Nephron (organoid): ENCODE measurements at regions not wholly inside any gene's neighbourhood (a gene's known extent, or its start where the extent isn't known, plus 50 kb on each side); places are given as distances from the start of the nearest gene placed in this dataset.

Experiments
- H3K27ac Mint-ChIP-seq, 3 experiments: 2 replicates each; pipeline ENCODE4 v1.8.0; 2020; ENCODE audit warnings: mixed read lengths in 3 of 3, mild to moderate bottlenecking in 2 of 3, moderate library complexity in 1 of 3
- H3K27me3 Mint-ChIP-seq: 2 replicates; pipeline ENCODE4 v1.8.0; 2021; ENCODE audit warnings: low read depth, mild to moderate bottlenecking, moderate library complexity, mixed read lengths
- H3K36me3 Mint-ChIP-seq: 2 replicates; pipeline ENCODE4 v1.8.0; 2020; ENCODE audit warnings: low read depth, mixed read lengths
- H3K4me1 Mint-ChIP-seq: 2 replicates; pipeline ENCODE4 v1.8.0; 2020; ENCODE audit warnings: mixed read lengths
- H3K4me3 Mint-ChIP-seq, 3 experiments: 2 replicates each; pipeline ENCODE4 v1.8.0; 2020; ENCODE audit warnings: mild to moderate bottlenecking in 3 of 3, mixed read lengths in 3 of 3, moderate library complexity in 2 of 3
- H3K9me3 Mint-ChIP-seq: 2 replicates; pipeline ENCODE4 v1.8.0; 2020; ENCODE audit warnings: mixed read lengths
- CTCF ChIP-seq, 3 experiments: fragments of 200-600 bp; sonication (generic); IDR thresholded peaks; one replicate each; pipeline ENCODE4 v1.5.0; 2021; ENCODE audit warnings: antibody characterized with exemption in 3 of 3; ENCODE audit not compliant: unreplicated experiment in 3 of 3

DNA sequence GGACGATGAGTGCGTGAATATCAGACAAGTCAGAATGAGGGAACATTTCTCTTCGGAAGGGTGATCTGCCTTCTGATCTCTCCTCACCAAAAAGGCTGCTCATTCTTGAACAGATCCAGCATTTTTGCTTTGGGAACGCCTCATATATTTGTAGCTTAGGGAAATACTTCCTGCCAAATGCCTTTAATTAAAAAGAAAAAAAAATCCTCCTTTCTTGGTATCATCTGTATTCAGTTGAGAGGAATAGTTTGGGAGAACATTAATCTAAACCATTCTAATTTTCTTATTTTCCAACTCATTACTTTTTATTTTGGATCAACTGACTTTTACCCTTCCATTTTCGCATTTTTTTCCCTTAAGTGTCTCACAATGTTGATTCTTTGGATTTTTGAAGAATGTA is 163.4 kb downstream of the SNX18 start:
- H3K27ac Mint-ChIP-seq: no peak overlapping the region
- TF ChIP-seq CTCF (IDR thresholded peaks at IDR 0.05; ENCODE audit: unreplicated experiment in 3 of 3): no peak
- H3K4me1 Mint-ChIP-seq: no peaks in the 10 kb centered on the region
- peaks cover 5% of the 10 kb centered on the region for H3K9me3 Mint-ChIP-seq
- no peaks in the 10 kb centered on the region for H3K36me3 Mint-ChIP-seq
- no peaks in the 10 kb centered on the region for H3K27me3 Mint-ChIP-seq
- H3K4me3 Mint-ChIP-seq: no peak overlapping the region

- Mint-ChIP-seq H3K4me1 (no peaks in the 10 kb centered on the region), H3K4me3 (no peak overlapping the region), H3K27ac (no peak overlapping the region), H3K36me3 (no peaks in the 10 kb centered on the region), H3K9me3 (peaks cover 3% of the 10 kb centered on the region), H3K27me3 (no peaks in the 10 kb centered on the region)
- TF ChIP-seq CTCF (IDR thresholded peaks at IDR 0.05; ENCODE audit: unreplicated experiment in 3 of 3): no peak
Measured at GRCh38 chr5:54679686-54680085, 162.1 kb downstream of the SNX18 start.

- no peak for TF ChIP-seq CTCF (IDR thresholded peaks at IDR 0.05; ENCODE audit: unreplicated experiment in 3 of 3)
- Mint-ChIP-seq H3K4me3 (no peak overlapping the region), H3K4me1 (peaks cover 3% of the 10 kb centered on the region), H3K9me3 (peaks cover 3% of the 10 kb centered on the region), H3K27me3 (no peaks in the 10 kb centered on the region), H3K27ac (no peak overlapping the region), H3K36me3 (no peaks in the 10 kb centered on the region)
Measured at GRCh38 chr5:54678737-54679136, 161.2 kb downstream of the SNX18 start.

- Mint-ChIP-seq H3K27ac (no peak overlapping the region), H3K36me3 (no peaks in the 10 kb centered on the region), H3K27me3 (no peaks in the 10 kb centered on the region), H3K9me3 (peaks cover 9% of the 10 kb centered on the region), H3K4me1 (peaks cover 5% of the 10 kb centered on the region), H3K4me3 (no peak overlapping the region)
- TF ChIP-seq CTCF (IDR thresholded peaks at IDR 0.05; ENCODE audit: unreplicated experiment in 3 of 3): no peak
Measured at GRCh38 chr5:54676481-54677340, 159.2 kb downstream of the SNX18 start.

GRCh38 chr5:54673523-54674225 is 156.1 kb downstream of the SNX18 start:
- H3K4me3 Mint-ChIP-seq: no peak overlapping the region
- peaks cover 4% of the 10 kb centered on the region for H3K27me3 Mint-ChIP-seq
- no peaks in the 10 kb centered on the region for H3K36me3 Mint-ChIP-seq
- peaks cover 13% of the 10 kb centered on the region for H3K9me3 Mint-ChIP-seq
- no peak overlapping the region for H3K27ac Mint-ChIP-seq
- H3K4me1 Mint-ChIP-seq: peaks cover 5% of the 10 kb centered on the region
- no peak for TF ChIP-seq CTCF (IDR thresholded peaks at IDR 0.05; ENCODE audit: unreplicated experiment in 3 of 3)
